Right atrium auricular region (tissue), 2 donors: ENCODE measurements at regions not wholly inside any gene's neighbourhood (a gene's known extent, or its start where the extent isn't known, plus 50 kb on each side); places are given as distances from the start of the nearest gene placed in this dataset.
"Not testable (repeated sequence)": the region's sequence is repeated elsewhere in the genome, so short reads cannot be mapped to it uniquely, and the experiment has no call there.

ENCODE experiments used
- DNase-seq: peaks from one replicate; pipeline ENCODE4 v3.0.0-alpha.2; 2019; ENCODE audit warnings: low spot score
- H3K27ac ChIP-seq, 2 donors: fragments of 200-600 bp; sonication (generic); 1 replicate in 1 of 2; 2 replicates in 1 of 2; pipeline ENCODE4 v1.5.1; 2016 to 2019
- H3K27me3 ChIP-seq, 2 donors: fragments of 200-600 bp; sonication (generic); one replicate each; pipeline versions ENCODE4 v1.5.1 to v1.6.0; 2017 to 2019
- H3K36me3 ChIP-seq: fragments of 200-600 bp; sonication (generic); one replicate; pipeline ENCODE4 v1.5.1; 2016
- H3K4me1 ChIP-seq, 2 donors: fragments of 200-600 bp; sonication (generic); one replicate each; pipeline versions ENCODE4 v1.5.1 to v1.6.0; 2017 to 2019
- H3K4me3 ChIP-seq, 2 donors: fragments of 200-600 bp; sonication (generic); 1 replicate in 1 of 2; 2 replicates in 1 of 2; pipeline ENCODE4 v1.5.1; 2017 to 2019; ENCODE audit warnings: mild to moderate bottlenecking in 1 of 2, moderate library complexity in 1 of 2
- H3K9me3 ChIP-seq, 2 donors: fragments of 200-600 bp; sonication (generic); one replicate each; pipeline ENCODE4 v1.5.1; 2019
- CTCF ChIP-seq, 2 donors: fragments of 200-600 bp; sonication (generic); IDR thresholded peaks; one replicate each; pipeline ENCODE4 v1.5.1; 2019; ENCODE audit warnings: antibody characterized with exemption in 2 of 2

GRCh38 chr2:142423603-142424002 lies 292.8 kb upstream of the LRP1B start:
- Histone ChIP-seq H3K27me3 (no peaks in the 10 kb centered on the region), H3K9me3 (no peaks in the 10 kb centered on the region), H3K4me1 (no peaks in the 10 kb centered on the region), H3K4me3 (no peak overlapping the region), H3K36me3 (no peaks in the 10 kb centered on the region), H3K27ac (no peak overlapping the region)
- no peak for TF ChIP-seq CTCF (IDR thresholded peaks at IDR 0.05)
- DNase-seq = no peak

- no peaks in the 10 kb centered on the region for H3K27me3 ChIP-seq
- H3K9me3 ChIP-seq = no peaks in the 10 kb centered on the region
- no peak for DNase-seq
- H3K36me3 ChIP-seq = no peaks in the 10 kb centered on the region
- TF ChIP-seq CTCF (IDR thresholded peaks at IDR 0.05) = no peak
- no peaks in the 10 kb centered on the region for H3K4me1 ChIP-seq
- H3K4me3 ChIP-seq = no peak overlapping the region
- no peak overlapping the region for H3K27ac ChIP-seq
Measured at GRCh38 chr2:142422769-142423168, 292.0 kb upstream of the LRP1B start.

- no peak for TF ChIP-seq CTCF (IDR thresholded peaks at IDR 0.05)
- no peak overlapping the region for H3K27ac ChIP-seq
- H3K27me3 ChIP-seq = no peaks in the 10 kb centered on the region
Measured at GRCh38 chr2:142422041-142422440, 291.2 kb upstream of the LRP1B start.

GRCh38 chr2:142418699-142419098 lies 287.9 kb upstream of the LRP1B start:
- DNase-seq = not testable (repeated sequence)

More at GRCh38 chr2:142422041-142422440, 291.2 kb upstream of the LRP1B start:
- Histone ChIP-seq H3K4me1 (no peaks in the 10 kb centered on the region), H3K36me3 (no peaks in the 10 kb centered on the region), H3K9me3 (no peaks in the 10 kb centered on the region), H3K4me3 (no peak overlapping the region)
- no peak for DNase-seq

GRCh38 chr2:142416996-142417395 lies 286.2 kb upstream of the LRP1B start:
- no peak overlapping the region for H3K27ac ChIP-seq
- no peaks in the 10 kb centered on the region for H3K9me3 ChIP-seq
- no peak for DNase-seq
- no peaks in the 10 kb centered on the region for H3K27me3 ChIP-seq
- TF ChIP-seq CTCF (IDR thresholded peaks at IDR 0.05) = no peak
- no peaks in the 10 kb centered on the region for H3K4me1 ChIP-seq
- H3K36me3 ChIP-seq = no peaks in the 10 kb centered on the region
- H3K4me3 ChIP-seq = no peak overlapping the region

More at GRCh38 chr2:142418699-142419098, 287.9 kb upstream of the LRP1B start:
- not testable (repeated sequence) for H3K27me3 ChIP-seq, H3K9me3 ChIP-seq, H3K4me3 ChIP-seq, H3K27ac ChIP-seq, H3K36me3 ChIP-seq, H3K4me1 ChIP-seq

- H3K9me3 ChIP-seq = no peaks in the 10 kb centered on the region
- no peak for DNase-seq
- no peaks in the 10 kb centered on the region for H3K4me1 ChIP-seq
- H3K27ac ChIP-seq = no peak overlapping the region
- TF ChIP-seq CTCF (IDR thresholded peaks at IDR 0.05) = no peak
- H3K4me3 ChIP-seq = no peak overlapping the region
- H3K27me3 ChIP-seq = no peaks in the 10 kb centered on the region
- H3K36me3 ChIP-seq = no peaks in the 10 kb centered on the region
Measured at GRCh38 chr2:142415461-142415860, 284.6 kb upstream of the LRP1B start.
